ENCODE measurements at regions not wholly inside any gene's neighbourhood (a gene's known extent, or its start where the extent isn't known, plus 50 kb on each side); places are given as distances from the start of the nearest gene placed in this dataset.

- TF ChIP-seq NFXL1 (IDR thresholded peaks at IDR 0.05; ENCODE audit: borderline replicate concordance) (no peak), FOS (IDR thresholded peaks at IDR 0.05; ENCODE audit: borderline replicate concordance, extremely low read depth, insufficient read length) (no peak), CBX5 (IDR thresholded peaks at IDR 0.05; ENCODE audit: low read depth) (no peak), CTCF (IDR thresholded peaks at IDR 0.05 in 2 of 3, conservative IDR thresholded peaks at IDR 0.05 in 1 of 3; ENCODE audit: control insufficient read depth in 2 of 3, extremely low read depth in 1 of 3, insufficient read depth in 1 of 3, low read depth in 3 of 3, low read length in 3 of 3) (no peak), SMC3 (IDR thresholded peaks at IDR 0.05; ENCODE audit: borderline replicate concordance, low read length) (no peak), YY1 (IDR thresholded peaks at IDR 0.05; ENCODE audit: low read depth, low read length) (no peak), SPI1 (IDR thresholded peaks at IDR 0.05; ENCODE audit: borderline replicate concordance, insufficient read depth, low read depth, low read length) (no peak), POLR2A (IDR thresholded peaks at IDR 0.05; ENCODE audit: low read depth, low read length) (no peak), HDAC6 (IDR thresholded peaks at IDR 0.05; ENCODE audit: unreplicated experiment) (no peak), HCFC1 (IDR thresholded peaks at IDR 0.05; ENCODE audit: low read length) (no peak)
Observed at GRCh38 chr4:54567327-54567726, 90.4 kb upstream of the KIT start.

All from GM12878 (cell line).